ENCODE measurements at regions not wholly inside any gene's neighbourhood (a gene's known extent, or its start where the extent isn't known, plus 50 kb on each side); places are given as distances from the start of the nearest gene placed in this dataset.
"Not testable (repeated sequence)": the region's sequence is repeated elsewhere in the genome, so short reads cannot be mapped to it uniquely, and the experiment has no call there.

GRCh38 chr2:82165377-82165776, 1860.8 kb upstream of the LRRTM1 start:
- no peak for DNase-seq

- DNase-seq = no peak
Observed at GRCh38 chr2:82158150-82158549, 1853.6 kb upstream of the LRRTM1 start.

- DNase-seq = no peak
Observed at GRCh38 chr2:82155469-82155868, 1850.9 kb upstream of the LRRTM1 start.

GRCh38 chr2:82143343-82143742, 1838.8 kb upstream of the LRRTM1 start:
- no peak for DNase-seq

GRCh38 chr2:82139979-82140611, 1835.5 kb upstream of the LRRTM1 start:
- DNase-seq = no peak

GRCh38 chr2:82137441-82137840, 1832.9 kb upstream of the LRRTM1 start:
- DNase-seq = no peak

- no peak for DNase-seq
Observed at GRCh38 chr2:82128051-82128450, 1823.5 kb upstream of the LRRTM1 start.

GRCh38 chr2:82124629-82125028, 1820.1 kb upstream of the LRRTM1 start:
- no peak for DNase-seq

- no peak for DNase-seq
Observed at GRCh38 chr2:82120654-82121053, 1816.1 kb upstream of the LRRTM1 start.

GRCh38 chr2:82120115-82120514, 1815.6 kb upstream of the LRRTM1 start:
- DNase-seq = no peak

GRCh38 chr2:82109418-82109817, 1804.9 kb upstream of the LRRTM1 start:
- no peak for DNase-seq

GRCh38 chr2:82098617-82099016, 1794.1 kb upstream of the LRRTM1 start:
- DNase-seq = no peak

- no peak for DNase-seq
Observed at GRCh38 chr2:82089518-82089917, 1785.0 kb upstream of the LRRTM1 start.

GRCh38 chr2:82084679-82085392, 1780.3 kb upstream of the LRRTM1 start:
- no peak for DNase-seq

GRCh38 chr2:82075875-82076274, 1771.3 kb upstream of the LRRTM1 start:
- no peak for DNase-seq

GRCh38 chr2:82062463-82062862, 1757.9 kb upstream of the LRRTM1 start:
- DNase-seq = no peak

- DNase-seq = no peak
Observed at GRCh38 chr2:82055846-82056245, 1751.3 kb upstream of the LRRTM1 start.

GRCh38 chr2:82043867-82044266, 1739.3 kb upstream of the LRRTM1 start:
- DNase-seq = no peak

- DNase-seq = no peak
Observed at GRCh38 chr2:82027921-82028615, 1723.5 kb upstream of the LRRTM1 start.

GRCh38 chr2:82023710-82024109, 1719.2 kb upstream of the LRRTM1 start:
- no peak for DNase-seq

- no peak for DNase-seq
Observed at GRCh38 chr2:82013641-82014040, 1709.1 kb upstream of the LRRTM1 start.

- DNase-seq = no peak
Observed at GRCh38 chr2:82007071-82007664, 1702.6 kb upstream of the LRRTM1 start.

- DNase-seq = not testable (repeated sequence)
Observed at GRCh38 chr2:82005889-82006288, 1701.3 kb upstream of the LRRTM1 start.

GRCh38 chr2:82001614-82002013, 1697.1 kb upstream of the LRRTM1 start:
- no peak for DNase-seq
